Left colon (tissue), 2 donors: ENCODE measurements at regions not wholly inside any gene's neighbourhood (a gene's known extent, or its start where the extent isn't known, plus 50 kb on each side); places are given as distances from the start of the nearest gene placed in this dataset.

Experiments
- ATAC-seq: fragments of 200-7000 bp; cut with Tn5 transposase; one replicate; pipeline ENCODE4 v1.9.1; 2020; ENCODE audit warnings: mild to moderate bottlenecking, moderate library complexity
- DNase-seq, 2 donors: peaks; one replicate each; pipeline ENCODE4 v3.0.0-alpha.2; 2020
- intact Hi-C, 2 donors: fragments of 100-400 bp; cut with DNase I in 1 of 2; cut with micrococcal nuclease in 1 of 2; formaldehyde crosslinking; loops; one replicate each; pipeline versions ENCODE4 v1.11.2 to v1.14.0; 2022; cut with DNase I, micrococcal nuclease
- donor health status: DM: no; HTN: no; CAD: no.
- donor health status: DM: yes; HTN: yes; CAD: no.

DNA sequence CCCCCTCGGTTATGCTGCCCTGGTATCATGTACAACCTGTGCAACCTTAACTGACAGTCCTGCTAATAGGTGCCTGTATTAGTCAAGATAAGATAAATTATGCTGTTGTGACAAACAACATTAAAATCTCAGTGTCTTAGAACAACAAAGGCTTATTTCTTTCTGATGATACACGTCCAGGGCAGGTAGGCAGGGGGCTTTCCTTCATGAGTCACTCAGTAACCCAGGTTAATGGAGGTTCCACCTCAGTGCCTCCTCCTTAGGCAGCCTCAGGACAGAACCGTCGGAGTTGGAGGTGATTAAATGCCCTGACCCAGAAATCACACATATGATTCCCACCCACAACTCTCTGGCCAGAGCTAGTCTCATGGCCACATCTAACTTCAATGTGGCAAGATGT is 94.6 kb upstream of the CASZ1 start:
- no peak for ATAC-seq
- intact Hi-C loops = no loop called here
- no peak for DNase-seq

- intact Hi-C loops = no loop called here
- no peak for DNase-seq
- no peak for ATAC-seq
Observed at GRCh38 chr1:10892138-10893065, 96.0 kb upstream of the CASZ1 start.

- DNase-seq (no peak), ATAC-seq (no peak)
- intact Hi-C loops = no loop called here
Observed at GRCh38 chr1:10895621-10896020, 99.2 kb upstream of the CASZ1 start.

- intact Hi-C loops = no loop called here
- ATAC-seq = no peak
- DNase-seq = no peak
Observed at GRCh38 chr1:10896673-10897072, 100.2 kb upstream of the CASZ1 start.

DNA sequence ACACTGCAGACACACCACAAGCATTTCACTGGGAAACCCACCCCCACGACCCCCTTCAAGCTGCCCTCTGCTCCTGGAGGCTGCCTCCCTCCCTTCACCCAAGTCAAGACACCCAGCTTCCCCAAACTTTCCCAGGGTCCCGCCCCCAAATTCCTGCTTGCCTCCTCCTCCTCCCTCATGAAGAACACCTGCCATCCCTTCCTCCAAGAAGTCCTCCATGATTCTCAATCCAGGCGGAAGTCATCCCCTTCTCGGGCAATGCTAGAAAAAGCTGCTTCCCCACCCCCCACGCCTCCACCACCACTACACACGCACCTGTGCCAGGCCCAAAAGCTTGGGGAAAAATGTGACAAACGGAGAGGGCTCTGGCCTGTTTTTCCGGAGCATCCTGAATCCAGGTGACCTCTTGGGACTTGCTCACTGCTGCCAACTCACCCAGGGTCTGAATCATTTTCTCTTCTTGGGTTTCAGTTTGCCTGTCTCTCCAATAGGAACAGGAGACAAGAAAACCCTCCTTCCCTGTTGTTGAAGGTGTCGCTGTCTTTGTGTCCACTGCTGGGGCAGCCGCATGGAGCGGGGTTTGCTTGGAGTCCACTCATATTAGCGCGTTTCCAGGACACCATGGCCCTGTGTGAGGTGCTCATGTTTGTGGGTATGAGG is 101.0 kb upstream of the CASZ1 start:
- no peak for DNase-seq
- no peak for ATAC-seq
- intact Hi-C loops = no loop called here

DNA sequence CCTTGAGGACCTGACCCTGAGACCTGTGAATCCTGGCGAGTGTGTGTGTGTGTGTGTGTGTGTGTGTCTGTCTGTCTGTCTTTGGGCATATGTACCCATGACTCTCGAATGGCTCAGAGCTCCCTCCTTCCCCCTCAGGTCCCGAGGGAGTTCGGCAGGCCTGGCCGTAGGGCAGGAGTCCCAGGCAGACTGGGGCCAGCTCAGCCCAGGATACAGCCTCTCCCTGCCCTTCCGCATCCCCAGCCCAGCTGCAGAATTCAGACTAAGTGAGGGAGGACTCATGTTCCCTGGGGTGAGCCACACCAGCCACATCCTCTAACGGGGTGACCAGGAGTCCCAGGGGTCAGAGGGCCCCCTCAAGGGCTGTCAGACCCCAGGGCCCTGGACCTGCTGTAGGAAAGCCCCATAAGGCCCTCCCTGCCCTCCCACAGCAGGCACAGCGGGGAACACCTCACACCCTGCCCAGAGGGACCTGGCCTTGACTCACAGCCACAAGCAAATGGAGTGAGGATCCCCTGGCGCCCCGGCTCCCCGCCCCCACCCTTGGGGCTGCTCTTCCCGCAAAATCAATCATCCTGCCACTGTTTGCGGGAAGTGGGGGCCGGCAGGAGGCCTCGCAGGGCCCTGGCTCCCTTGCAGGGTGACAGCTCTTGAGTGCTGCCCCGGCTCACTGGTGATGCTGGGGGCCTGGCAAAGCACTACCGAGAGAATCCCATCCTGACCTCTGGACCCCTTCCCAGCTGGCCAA is 101.7 kb upstream of the CASZ1 start:
- DNase-seq (no peak), ATAC-seq (no peak)
- intact Hi-C loops = no loop called here

GRCh38 chr1:10898921-10899320 is 102.5 kb upstream of the CASZ1 start:
- ATAC-seq (no peak), DNase-seq (no peak)
- intact Hi-C loops = no loop called here

GRCh38 chr1:10899490-10900250 is 103.2 kb upstream of the CASZ1 start:
- no peak for ATAC-seq
- no peak for DNase-seq
- intact Hi-C loops = no loop called here

DNA sequence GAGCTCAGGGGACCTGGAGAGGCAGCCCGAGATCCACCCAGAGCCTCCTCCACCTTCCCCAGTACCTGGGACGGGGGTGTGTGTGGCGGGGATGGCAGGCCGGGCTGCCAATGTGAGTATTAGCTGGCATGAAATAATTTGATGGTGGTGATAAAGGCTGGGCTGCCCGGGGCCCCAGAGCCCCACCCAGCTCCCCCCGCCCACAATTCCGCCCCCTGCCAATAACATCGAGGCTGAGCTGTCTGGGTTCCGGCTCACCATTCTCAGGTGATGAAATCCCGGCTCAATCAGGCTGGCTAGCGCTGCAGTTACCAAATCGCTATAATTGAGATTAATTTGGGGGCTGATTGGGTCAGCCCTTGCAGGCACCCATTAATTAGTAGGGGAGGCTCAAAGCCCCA is 103.8 kb upstream of the CASZ1 start:
- ATAC-seq (no peak), DNase-seq (no peak)
- intact Hi-C loops = no loop called here

DNA sequence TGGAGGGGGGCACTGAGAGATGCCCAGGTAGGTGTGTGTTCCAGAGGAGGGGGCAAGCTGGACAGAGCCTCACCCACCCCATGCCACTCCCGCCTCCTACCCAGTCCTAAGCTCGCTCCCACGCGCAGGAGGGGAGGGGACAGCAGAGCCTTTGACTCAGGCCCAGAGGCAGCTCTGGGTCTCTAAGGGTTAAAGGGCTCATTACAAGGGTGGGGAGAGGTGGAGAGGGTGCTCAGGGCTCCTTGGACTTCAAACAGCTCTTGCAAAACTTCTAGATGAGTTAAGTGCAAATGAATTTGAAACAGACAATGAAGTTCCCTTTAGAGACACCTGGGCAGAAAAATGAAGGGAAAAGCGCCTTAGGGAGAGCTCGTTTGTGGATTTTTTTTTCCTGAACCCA is 104.2 kb upstream of the CASZ1 start:
- ATAC-seq (peak; percentile 63), DNase-seq (no peak)
- intact Hi-C loops = no loop called here

GRCh38 chr1:10901091-10901890 is 104.8 kb upstream of the CASZ1 start:
- DNase-seq (peak; percentile 38 to 44), ATAC-seq (peak; percentile 78)
- intact Hi-C loops = no loop called here

GRCh38 chr1:10901891-10902805 is 105.7 kb upstream of the CASZ1 start:
- DNase-seq (no peak), ATAC-seq (no peak)
- intact Hi-C loops = no loop called here

- no peak for ATAC-seq
- intact Hi-C loops = no loop called here
Observed at GRCh38 chr1:10903421-10903820, 107.0 kb upstream of the CASZ1 start.

DNA sequence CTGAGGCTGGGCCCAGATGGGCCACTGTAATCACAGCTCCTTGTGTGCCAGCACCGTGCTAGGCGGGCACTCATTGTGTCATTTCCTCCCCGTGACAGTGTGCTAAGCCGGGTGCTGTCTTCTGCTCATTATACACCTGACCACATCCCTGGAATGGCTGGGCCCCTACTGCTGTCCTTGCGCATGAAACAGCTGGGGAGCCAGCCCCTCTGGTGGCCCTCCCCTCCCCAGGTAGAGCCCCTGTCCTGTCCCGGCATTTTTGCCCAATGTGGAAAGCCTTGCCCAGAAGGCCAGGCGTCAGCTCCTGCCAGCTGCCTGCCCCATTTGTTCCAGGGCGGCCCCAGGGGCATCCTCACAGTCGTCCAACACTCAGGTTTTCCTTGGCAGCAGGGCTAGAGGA is 107.4 kb upstream of the CASZ1 start:
- intact Hi-C loops = no loop called here
- ATAC-seq (no peak), DNase-seq (no peak)

More at GRCh38 chr1:10903421-10903820, 107.0 kb upstream of the CASZ1 start:
- DNase-seq = no peak

- intact Hi-C loops = no loop called here
- ATAC-seq (no peak), DNase-seq (no peak)
Observed at GRCh38 chr1:10904396-10905358, 107.8 kb upstream of the TARDBP start.
